Left lung (tissue), 4 donors: ENCODE measurements at regions not wholly inside any gene's neighbourhood (a gene's known extent, or its start where the extent isn't known, plus 50 kb on each side); places are given as distances from the start of the nearest gene placed in this dataset.
"Not testable (repeated sequence)": the region's sequence is repeated elsewhere in the genome, so short reads cannot be mapped to it uniquely, and the experiment has no call there.

Experiments used
- ATAC-seq: fragments of 200-7000 bp; cut with Tn5 transposase; one replicate; pipeline ENCODE4 v1.9.1; 2020; ENCODE audit warnings: moderate library complexity
- DNase-seq, 4 donors: peaks; one replicate each; pipeline ENCODE4 v3.0.0-alpha.2; 2013 to 2020
- H3K27ac ChIP-seq, 2 donors: fragments of 200-600 bp; sonication (generic) in 1 of 2; one replicate each; pipeline versions ENCODE4 v1.5.0 to v1.8.0; 2020 to 2021
- H3K27me3 ChIP-seq, 2 donors: fragments of 200-600 bp; sonication (generic) in 1 of 2; one replicate each; pipeline versions ENCODE4 v1.5.0 to v1.8.0; 2020 to 2021
- H3K36me3 ChIP-seq, 2 donors: fragments of 200-600 bp; sonication (generic) in 1 of 2; one replicate each; pipeline versions ENCODE4 v1.5.0 to v1.8.0; 2020 to 2021
- H3K4me1 ChIP-seq, 2 donors: fragments of 200-600 bp; one replicate each; pipeline ENCODE4 v1.8.0; 2021
- H3K4me3 ChIP-seq, 2 donors: fragments of 200-600 bp; sonication (generic) in 1 of 2; one replicate each; pipeline versions ENCODE4 v1.5.0 to v1.8.0; 2020 to 2021; ENCODE audit warnings: mild to moderate bottlenecking in 1 of 2
- H3K9me3 ChIP-seq, 2 donors: fragments of 200-600 bp; sonication (generic) in 1 of 2; one replicate each; pipeline versions ENCODE4 v1.5.0 to v1.8.0; 2020 to 2021
- CTCF ChIP-seq, 2 donors: fragments of 200-600 bp; sonication (generic) in 1 of 2; IDR thresholded peaks; one replicate each; pipeline versions ENCODE4 v1.5.0 to v1.8.0; 2021; ENCODE audit warnings: antibody characterized with exemption in 2 of 2
- intact Hi-C, 2 donors: fragments of 100-400 bp; cut with DNase I; formaldehyde crosslinking; loops; one replicate each; pipeline versions ENCODE4 v1.11.2 to v1.14.2; 2022
- donor health status: DM: no; HTN: yes; CAD: no.
- donor health status: DM: no; HTN: no; CAD: no.

- intact Hi-C loops = no loop called here
- no peak for TF ChIP-seq CTCF (IDR thresholded peaks at IDR 0.05)
- H3K27ac ChIP-seq = no peak overlapping the region
- peaks cover 0 to 7% of the 10 kb centered on the region in 2 donors for H3K4me1 ChIP-seq
- no peaks in the 10 kb centered on the region for H3K36me3 ChIP-seq
- DNase-seq = no peak
- H3K4me3 ChIP-seq = no peak overlapping the region
- no peaks in the 10 kb centered on the region for H3K9me3 ChIP-seq
- ATAC-seq = no peak
- no peaks in the 10 kb centered on the region for H3K27me3 ChIP-seq
Measured at GRCh38 chr17:77620282-77620681, 338.2 kb upstream of the TNRC6C start.

- H3K27me3 ChIP-seq, ATAC-seq, H3K4me3 ChIP-seq, H3K4me1 ChIP-seq, DNase-seq, intact Hi-C loops, H3K36me3 ChIP-seq, H3K27ac ChIP-seq, H3K9me3 ChIP-seq: not testable (repeated sequence)
Measured at GRCh38 chr17:77622084-77622483, 336.4 kb upstream of the TNRC6C start.

- intact Hi-C loops = no loop called here
- H3K36me3 ChIP-seq = no peaks in the 10 kb centered on the region
- DNase-seq = peak in 1 of 4 donors; percentile 42
- ATAC-seq = no peak
- TF ChIP-seq CTCF (IDR thresholded peaks at IDR 0.05) = no peak
- peaks cover 0 to 8% of the 10 kb centered on the region in 2 donors for H3K9me3 ChIP-seq
- no peaks in the 10 kb centered on the region for H3K27me3 ChIP-seq
- H3K27ac ChIP-seq = no peak overlapping the region
- H3K4me3 ChIP-seq = no peak overlapping the region
- no peaks in the 10 kb centered on the region for H3K4me1 ChIP-seq
Measured at GRCh38 chr17:77622647-77623046, 335.9 kb upstream of the TNRC6C start.

- ATAC-seq, H3K27ac ChIP-seq, H3K4me1 ChIP-seq, H3K27me3 ChIP-seq, DNase-seq, H3K4me3 ChIP-seq, intact Hi-C loops, H3K36me3 ChIP-seq: not testable (repeated sequence)
- H3K9me3 ChIP-seq = peaks cover 0 to 11% of the 10 kb centered on the region in 2 donors
Measured at GRCh38 chr17:77623321-77623720, 335.2 kb upstream of the TNRC6C start.

- no peaks in the 10 kb centered on the region for H3K36me3 ChIP-seq
- peaks cover 0 to 11% of the 10 kb centered on the region in 2 donors for H3K9me3 ChIP-seq
- H3K4me3 ChIP-seq = no peak overlapping the region
- H3K27me3 ChIP-seq = no peaks in the 10 kb centered on the region
- no peak for TF ChIP-seq CTCF (IDR thresholded peaks at IDR 0.05)
- H3K4me1 ChIP-seq = no peaks in the 10 kb centered on the region
- intact Hi-C loops = no loop called here
- no peak overlapping the region for H3K27ac ChIP-seq
- ATAC-seq (no peak), DNase-seq (no peak)
Measured at GRCh38 chr17:77628035-77628434, 330.5 kb upstream of the TNRC6C start.

- DNase-seq, intact Hi-C loops: not testable (repeated sequence)
Measured at GRCh38 chr17:77629284-77629683, 329.2 kb upstream of the TNRC6C start.

GRCh38 chr17:77631307-77631706, 327.2 kb upstream of the TNRC6C start:
- no peaks in the 10 kb centered on the region for H3K36me3 ChIP-seq
- DNase-seq = no peak
- intact Hi-C loops = no loop called here
- no peak for ATAC-seq
- H3K27ac ChIP-seq = no peak overlapping the region
- no peaks in the 10 kb centered on the region for H3K4me1 ChIP-seq
- H3K4me3 ChIP-seq = no peak overlapping the region
- no peaks in the 10 kb centered on the region for H3K27me3 ChIP-seq
- no peak for TF ChIP-seq CTCF (IDR thresholded peaks at IDR 0.05)
- peaks cover 0 to 11% of the 10 kb centered on the region in 2 donors for H3K9me3 ChIP-seq

More at GRCh38 chr17:77629284-77629683, 329.2 kb upstream of the TNRC6C start:
- H3K27ac ChIP-seq, H3K4me1 ChIP-seq, H3K36me3 ChIP-seq, H3K27me3 ChIP-seq, ATAC-seq, H3K4me3 ChIP-seq: not testable (repeated sequence)
- H3K9me3 ChIP-seq = peaks cover 0 to 11% of the 10 kb centered on the region in 2 donors
